ENCODE measurements at regions not wholly inside any gene's neighbourhood (a gene's known extent, or its start where the extent isn't known, plus 50 kb on each side); places are given as distances from the start of the nearest gene placed in this dataset.

DNA sequence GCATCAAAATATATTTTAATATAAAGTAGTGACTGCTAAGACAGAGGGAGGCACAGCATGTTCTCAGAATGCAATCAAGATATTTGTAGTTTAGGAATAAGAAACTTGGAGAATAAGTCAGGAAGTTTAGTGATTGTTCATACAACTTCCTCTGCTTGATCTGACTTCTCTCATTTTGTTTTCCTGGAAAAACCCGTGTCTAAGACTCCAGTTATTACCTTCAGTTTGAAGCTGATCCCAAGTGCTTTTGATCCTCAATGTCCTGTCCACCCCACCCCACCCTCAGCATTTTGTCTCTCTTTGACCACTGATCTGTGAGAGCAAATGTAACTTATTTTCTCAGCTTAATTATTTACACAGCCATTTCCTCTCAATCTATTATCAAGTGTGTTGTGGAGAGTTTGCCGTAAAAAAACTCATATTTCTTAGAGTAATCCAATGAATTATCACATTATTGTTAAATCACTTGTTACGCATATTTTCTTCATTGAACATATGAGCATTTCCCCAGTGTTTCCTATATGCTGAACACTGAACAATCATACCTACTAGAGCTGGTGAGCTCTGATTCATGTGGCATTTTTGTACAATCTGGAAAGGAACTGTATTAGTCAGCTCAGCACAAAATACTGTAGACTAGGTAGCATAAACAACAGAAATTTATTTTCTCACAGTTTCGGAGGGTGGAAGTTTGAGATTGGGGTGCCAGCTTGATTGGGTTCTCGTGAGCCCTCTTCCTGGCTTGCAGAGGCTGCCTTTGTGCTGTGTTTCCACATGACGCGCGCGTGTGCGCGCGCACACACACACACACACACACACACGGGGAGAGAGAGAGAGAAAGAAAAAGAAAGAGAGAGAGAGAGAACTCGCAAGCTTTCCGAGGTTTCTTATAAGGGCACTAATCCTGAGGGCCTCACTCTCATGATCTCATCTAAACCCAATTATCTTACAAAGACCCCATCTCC lies 65.5 kb upstream of the DPYD start:
- 86% methylated on average over 13 of the region's 15 CpGs for WGBS (ENCODE audit: insufficient coverage, low coverage, low lambda C conversion rate, missing lambda C conversion rate)
- no peak for TF ChIP-seq POLR2A (IDR thresholded peaks at IDR 0.05)
- TF ChIP-seq, protein P1, sequence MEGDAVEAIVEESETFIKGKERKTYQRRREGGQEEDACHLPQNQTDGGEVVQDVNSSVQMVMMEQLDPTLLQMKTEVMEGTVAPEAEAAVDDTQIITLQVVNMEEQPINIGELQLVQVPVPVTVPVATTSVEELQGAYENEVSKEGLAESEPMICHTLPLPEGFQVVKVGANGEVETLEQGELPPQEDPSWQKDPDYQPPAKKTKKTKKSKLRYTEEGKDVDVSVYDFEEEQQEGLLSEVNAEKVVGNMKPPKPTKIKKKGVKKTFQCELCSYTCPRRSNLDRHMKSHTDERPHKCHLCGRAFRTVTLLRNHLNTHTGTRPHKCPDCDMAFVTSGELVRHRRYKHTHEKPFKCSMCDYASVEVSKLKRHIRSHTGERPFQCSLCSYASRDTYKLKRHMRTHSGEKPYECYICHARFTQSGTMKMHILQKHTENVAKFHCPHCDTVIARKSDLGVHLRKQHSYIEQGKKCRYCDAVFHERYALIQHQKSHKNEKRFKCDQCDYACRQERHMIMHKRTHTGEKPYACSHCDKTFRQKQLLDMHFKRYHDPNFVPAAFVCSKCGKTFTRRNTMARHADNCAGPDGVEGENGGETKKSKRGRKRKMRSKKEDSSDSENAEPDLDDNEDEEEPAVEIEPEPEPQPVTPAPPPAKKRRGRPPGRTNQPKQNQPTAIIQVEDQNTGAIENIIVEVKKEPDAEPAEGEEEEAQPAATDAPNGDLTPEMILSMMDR (IDR thresholded peaks at IDR 0.05) = no peak

DNA sequence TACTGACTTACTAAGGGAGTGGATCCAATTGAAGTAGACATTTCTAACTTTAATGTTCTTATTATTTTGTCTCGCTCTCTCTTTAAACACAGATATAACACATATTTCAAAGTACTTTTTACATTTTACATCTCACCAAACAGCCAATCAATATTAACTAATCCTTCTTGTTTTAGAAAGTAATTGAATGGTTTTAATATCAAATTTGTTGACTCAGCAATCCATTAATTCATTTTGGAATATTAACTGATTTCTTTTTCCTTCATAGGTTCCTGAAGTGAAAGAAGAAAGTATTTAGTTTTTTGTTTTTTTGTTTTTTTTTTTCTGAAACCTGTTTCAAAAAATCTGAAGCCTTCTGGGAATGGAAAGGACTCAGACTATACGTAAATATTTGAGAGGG lies 62.3 kb upstream of the DPYD start:
- Histone ChIP-seq H3K27me3 (no peaks in the 10 kb centered on the region), H3K4me3 (no peak overlapping the region), H3K36me3 (no peaks in the 10 kb centered on the region), H3K9me3 (no peaks in the 10 kb centered on the region), H3K4me1 (no peaks in the 10 kb centered on the region), H3K27ac (no peak overlapping the region)
- intact Hi-C loops (cut with DNase I) = no loop called here
- WGBS (ENCODE audit: insufficient coverage, low coverage, low lambda C conversion rate, missing lambda C conversion rate) = 89% methylated on average over 2 of the region's 2 CpGs
- DNase-seq (no peak), ATAC-seq (no peak)
- TF ChIP-seq, protein P1 (IDR thresholded peaks at IDR 0.05) = no peak

More for the DNA sequence above, 65.5 kb upstream of the DPYD start:
- no peak for DNase-seq
- H3K36me3 ChIP-seq = no peaks in the 10 kb centered on the region
- H3K4me3 ChIP-seq = no peak overlapping the region
- H3K27ac ChIP-seq = no peak overlapping the region
- intact Hi-C loops (cut with DNase I) = no loop called here
- no peaks in the 10 kb centered on the region for H3K9me3 ChIP-seq
- H3K4me1 ChIP-seq = no peaks in the 10 kb centered on the region
- no peaks in the 10 kb centered on the region for H3K27me3 ChIP-seq
- ATAC-seq = no peak

DNA sequence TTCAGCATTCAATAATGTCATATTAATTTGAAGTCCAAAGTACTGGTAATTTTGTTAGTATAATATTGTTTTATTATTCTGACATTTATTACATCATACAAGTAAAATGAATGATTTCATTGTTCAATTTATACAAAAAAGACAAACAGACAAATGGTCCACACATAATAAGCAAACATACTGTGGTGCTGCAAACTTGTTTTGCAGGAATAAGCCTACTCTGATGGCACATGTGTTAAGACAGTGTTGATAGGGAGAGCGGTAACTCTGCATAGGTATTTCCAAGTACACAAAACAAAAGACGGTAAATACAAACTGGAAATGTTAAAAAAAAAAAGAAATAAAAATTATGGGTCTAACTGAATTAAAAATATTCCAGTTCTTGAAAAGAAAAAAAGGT lies 59.7 kb upstream of the DPYD start:
- ATAC-seq (no peak), DNase-seq (no peak)
- H3K9me3 ChIP-seq = no peaks in the 10 kb centered on the region
- no peak overlapping the region for H3K4me3 ChIP-seq
- H3K27me3 ChIP-seq = no peaks in the 10 kb centered on the region
- peaks cover 0 to 4% (median 0%) of the 10 kb centered on the region in 4 donors for H3K4me1 ChIP-seq
- intact Hi-C loops (cut with DNase I) = no loop called here
- 95% methylated on average over 2 of the region's 2 CpGs for WGBS (ENCODE audit: insufficient coverage, low coverage, low lambda C conversion rate, missing lambda C conversion rate)
- no peak overlapping the region for H3K27ac ChIP-seq
- no peaks in the 10 kb centered on the region for H3K36me3 ChIP-seq
- TF ChIP-seq, protein P1 (IDR thresholded peaks at IDR 0.05) = no peak
- no peak for TF ChIP-seq POLR2A (IDR thresholded peaks at IDR 0.05)

DNA sequence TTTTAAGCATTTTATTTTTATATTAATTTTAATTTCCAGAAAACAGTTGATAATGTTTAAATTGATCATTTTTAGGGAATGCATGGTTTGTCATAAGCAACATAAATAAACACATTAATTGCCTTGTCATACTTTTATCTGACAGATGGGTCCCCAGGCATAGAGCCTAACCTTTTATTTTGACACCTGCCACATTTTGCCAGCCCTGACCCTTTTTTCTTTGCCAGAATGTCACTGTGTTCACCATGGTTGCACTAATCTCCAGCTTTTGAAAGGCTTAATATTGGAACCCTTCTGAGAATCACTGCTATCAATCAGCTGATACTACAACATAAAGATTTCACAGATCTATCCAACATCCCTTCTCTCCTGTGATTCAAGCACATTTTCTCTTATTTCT lies 56.0 kb upstream of the DPYD start:
- no peaks in the 10 kb centered on the region for H3K9me3 ChIP-seq
- peaks cover 0 to 4% (median 0%) of the 10 kb centered on the region in 4 donors for H3K4me1 ChIP-seq
- H3K36me3 ChIP-seq = no peaks in the 10 kb centered on the region
- peak overlapping the region in 1 of 3 donors; percentile 2 for H3K4me3 ChIP-seq
- no peak for TF ChIP-seq POLR2A (IDR thresholded peaks at IDR 0.05)
- TF ChIP-seq, protein P1 (IDR thresholded peaks at IDR 0.05) = no peak
- DNase-seq (no peak), ATAC-seq (no peak)
- no peaks in the 10 kb centered on the region for H3K27me3 ChIP-seq
- no peak overlapping the region for H3K27ac ChIP-seq
- intact Hi-C loops (cut with DNase I) = no loop called here

MicroRNA genes in the stretch of these regions (microRNA counts, 767-probe panel; counts per million panel counts)
- microRNA hsa-miR-137 (237 counts per million), microRNA hsa-miR-2682-5p (237 counts per million)

Small RNAs in the stretch of these regions (microRNA-seq; reads per million reads assigned to microRNA genes)
- gene MIR2682 = 0.58 to 0.64 reads per million in 2 donors
